ENCODE measurements at regions not wholly inside any gene's neighbourhood (a gene's known extent, or its start where the extent isn't known, plus 50 kb on each side); places are given as distances from the start of the nearest gene placed in this dataset.

DNA sequence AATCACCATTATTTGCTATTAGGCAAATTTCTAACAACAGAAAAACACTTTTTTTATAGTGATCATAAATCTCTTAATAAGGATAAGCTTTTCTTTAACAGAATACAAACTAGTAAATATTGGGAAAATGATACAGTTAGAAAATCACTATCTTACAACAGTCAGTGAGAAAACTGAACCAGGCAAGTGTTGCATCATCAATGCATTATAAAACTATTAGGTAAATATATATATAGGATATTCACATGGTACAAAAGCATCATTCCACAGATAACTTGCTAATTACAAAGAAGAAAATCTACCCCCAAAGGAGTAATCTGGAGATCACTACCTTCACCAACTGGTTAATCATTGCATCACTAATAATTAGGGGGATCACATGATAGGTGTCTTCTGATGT, 652.1 kb downstream of the HACE1 start:
- no peak for DNase-seq (ENCODE audit: low read depth)

DNA sequence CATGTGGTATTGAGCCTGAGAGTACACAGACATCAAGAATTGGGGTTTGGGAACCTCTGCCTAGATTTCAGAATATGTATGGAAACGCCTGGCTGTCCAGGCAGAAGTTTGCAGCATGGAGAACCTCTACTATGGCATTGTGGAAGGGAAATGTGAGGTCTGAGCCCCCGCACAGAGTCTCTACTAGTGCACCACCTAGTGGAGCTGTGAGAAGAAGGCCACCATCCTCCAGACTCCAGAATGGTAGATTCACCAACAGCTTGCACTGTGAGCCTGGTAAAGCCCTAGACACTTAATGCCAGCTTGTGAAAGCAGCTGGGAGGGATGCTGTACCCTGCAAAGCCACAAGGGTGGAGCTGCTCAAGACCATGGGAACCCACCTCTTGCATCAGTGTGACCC, 658.2 kb downstream of the HACE1 start:
- no peak for DNase-seq (ENCODE audit: low read depth)

DNA sequence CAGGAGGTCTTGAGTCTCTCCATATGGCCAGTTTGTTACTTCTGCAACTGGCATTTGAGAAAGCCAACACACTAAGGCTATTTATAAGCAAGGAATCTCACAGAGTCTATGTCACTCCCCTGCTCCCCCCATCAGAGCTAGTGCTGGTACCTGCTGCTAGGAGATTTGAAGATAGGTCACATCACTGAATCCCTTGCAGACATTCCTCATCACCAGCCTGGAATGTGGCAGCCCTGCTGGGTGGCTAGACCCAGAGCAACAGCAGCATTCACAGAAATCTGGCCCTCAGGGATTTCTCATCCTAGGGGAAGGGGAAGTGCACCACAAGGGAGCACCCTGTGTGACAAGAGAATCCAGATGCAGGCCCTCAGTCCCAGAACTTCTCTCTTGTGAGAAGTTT, 672.1 kb downstream of the HACE1 start:
- DNase-seq (ENCODE audit: low read depth) = no peak

DNA sequence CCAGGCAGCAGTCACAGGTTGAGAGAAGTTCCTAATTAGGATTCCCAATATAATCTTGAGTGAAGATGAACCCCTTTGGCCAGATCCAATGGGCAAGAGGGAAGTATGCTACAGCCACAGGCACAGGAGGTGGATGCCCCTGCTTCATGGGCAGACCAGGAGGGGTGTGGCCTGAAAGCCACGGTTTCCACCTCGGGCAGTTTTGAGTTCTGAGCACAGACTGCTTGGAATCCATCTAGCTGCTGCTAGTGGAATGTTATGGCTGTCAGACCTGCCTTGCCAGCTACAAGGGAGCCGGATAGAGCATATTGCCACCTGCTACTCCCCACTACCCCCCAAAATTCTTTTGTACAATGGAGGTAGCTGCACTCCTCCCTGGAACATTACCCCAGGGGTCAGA, 672.9 kb downstream of the HACE1 start:
- no peak for DNase-seq (ENCODE audit: low read depth)

DNA sequence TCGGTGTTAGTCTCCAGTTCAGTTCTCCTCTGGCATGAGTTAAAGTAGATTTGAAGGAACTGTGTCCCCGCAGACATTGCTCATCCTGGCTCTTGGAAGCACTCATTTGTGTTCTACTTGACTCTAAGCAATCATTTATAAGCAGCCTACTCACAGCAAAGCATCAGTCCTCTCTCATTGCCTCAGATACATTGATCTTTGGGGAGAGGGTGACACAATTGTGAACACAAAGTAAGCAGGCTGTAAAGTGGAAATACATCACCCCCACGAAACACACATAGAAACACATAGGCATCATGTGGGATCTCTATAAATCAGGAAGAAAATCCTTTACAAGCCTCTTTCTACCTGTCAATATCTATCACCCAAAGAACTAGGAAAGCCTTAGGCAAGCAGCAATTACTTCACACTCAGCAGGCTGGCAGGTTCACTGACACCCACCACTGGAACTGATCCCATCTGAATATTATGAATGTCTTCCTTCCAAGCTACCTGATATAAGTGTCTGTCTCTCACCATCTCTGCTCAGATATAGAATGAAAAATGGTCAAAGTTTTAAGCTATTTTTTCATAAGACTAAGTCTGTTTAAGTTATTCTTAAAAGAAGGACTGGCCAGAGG, 675.8 kb downstream of the HACE1 start:
- DNase-seq (ENCODE audit: low read depth) = no peak

DNA sequence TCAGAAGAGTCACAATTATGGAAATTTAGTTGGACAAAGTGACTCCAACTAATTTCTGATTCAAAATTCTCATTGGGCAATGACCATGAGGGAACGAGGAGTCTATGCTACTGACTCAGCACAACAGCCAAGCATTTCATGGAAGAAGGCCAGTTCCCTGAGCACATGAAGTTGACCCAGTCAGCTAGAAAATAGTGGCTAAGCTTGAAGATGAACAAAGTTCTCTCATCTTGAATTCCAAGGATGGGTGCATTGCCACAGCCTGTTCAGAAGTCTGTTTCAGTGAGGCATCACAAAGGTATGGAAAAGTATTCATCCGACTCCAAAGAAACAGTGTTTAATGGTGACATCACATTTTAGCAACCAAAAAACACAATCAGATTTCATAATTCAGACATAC, 676.9 kb downstream of the HACE1 start:
- no peak for DNase-seq (ENCODE audit: low read depth)

DNA sequence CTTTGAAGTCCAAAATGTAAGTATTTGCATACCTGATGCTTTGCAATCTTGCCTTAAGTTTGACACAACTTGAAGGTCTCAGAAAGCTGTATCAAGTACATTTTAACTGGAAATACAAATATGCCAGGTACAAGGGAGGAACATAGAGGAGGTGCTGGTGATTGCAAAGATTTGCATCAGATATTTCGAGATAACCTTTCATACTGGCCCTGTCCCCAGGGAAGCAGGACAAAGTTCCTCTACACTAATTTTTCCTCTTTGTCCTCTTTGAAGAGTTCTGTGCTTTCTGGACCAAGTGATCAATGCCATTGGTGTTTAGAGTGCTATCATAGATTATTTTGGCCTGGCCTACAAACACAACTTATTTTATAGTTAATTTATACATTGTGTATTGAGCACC, 686.1 kb downstream of the HACE1 start:
- no peak for DNase-seq (ENCODE audit: low read depth)

DNA sequence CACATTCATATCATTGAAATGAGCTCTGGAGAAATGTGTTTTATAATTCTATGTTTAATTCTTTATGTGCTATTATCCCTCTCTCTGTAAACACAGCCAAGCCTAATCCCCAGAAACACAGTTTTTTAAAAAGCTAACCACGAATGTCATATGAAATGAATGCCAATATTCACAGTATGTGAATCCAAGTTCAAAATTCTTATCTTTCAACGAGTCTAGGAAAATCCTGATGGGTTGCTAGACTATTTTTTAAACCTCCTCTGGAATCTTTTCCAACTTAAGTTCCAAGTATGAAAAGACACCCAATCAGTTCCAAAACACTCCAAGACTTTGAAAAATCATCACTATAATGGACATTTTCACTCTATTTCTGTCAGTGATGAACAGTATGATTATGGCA, 689.3 kb downstream of the HACE1 start:
- no peak for DNase-seq (ENCODE audit: low read depth)

DNA sequence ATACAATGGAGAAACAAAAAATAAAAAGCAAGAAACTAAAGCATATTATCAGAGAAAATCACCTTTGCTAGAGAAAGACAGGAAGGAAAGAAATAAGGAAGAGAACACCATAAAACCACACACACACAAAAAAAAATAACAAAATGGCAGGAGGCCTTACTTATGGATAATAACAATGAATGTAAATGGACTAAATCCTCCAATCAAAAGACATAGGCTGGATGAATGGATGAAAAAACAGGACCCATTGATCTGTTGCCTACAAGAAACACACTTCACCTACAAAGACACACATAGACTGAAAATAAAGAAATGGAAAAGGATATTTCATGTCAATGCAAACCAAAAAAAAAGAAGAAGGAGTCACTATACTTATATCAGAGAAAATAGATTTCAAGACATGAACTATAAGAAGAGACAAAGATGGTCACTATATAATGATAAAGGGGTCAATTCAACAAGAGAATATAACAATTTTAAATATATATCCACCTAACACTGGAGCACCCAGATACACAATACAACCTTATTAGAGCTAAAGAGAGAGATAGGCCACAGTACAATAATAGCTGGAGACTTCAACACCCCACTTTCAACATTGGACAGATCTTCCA, 693.6 kb downstream of the HACE1 start:
- no peak for DNase-seq (ENCODE audit: low read depth)

DNA sequence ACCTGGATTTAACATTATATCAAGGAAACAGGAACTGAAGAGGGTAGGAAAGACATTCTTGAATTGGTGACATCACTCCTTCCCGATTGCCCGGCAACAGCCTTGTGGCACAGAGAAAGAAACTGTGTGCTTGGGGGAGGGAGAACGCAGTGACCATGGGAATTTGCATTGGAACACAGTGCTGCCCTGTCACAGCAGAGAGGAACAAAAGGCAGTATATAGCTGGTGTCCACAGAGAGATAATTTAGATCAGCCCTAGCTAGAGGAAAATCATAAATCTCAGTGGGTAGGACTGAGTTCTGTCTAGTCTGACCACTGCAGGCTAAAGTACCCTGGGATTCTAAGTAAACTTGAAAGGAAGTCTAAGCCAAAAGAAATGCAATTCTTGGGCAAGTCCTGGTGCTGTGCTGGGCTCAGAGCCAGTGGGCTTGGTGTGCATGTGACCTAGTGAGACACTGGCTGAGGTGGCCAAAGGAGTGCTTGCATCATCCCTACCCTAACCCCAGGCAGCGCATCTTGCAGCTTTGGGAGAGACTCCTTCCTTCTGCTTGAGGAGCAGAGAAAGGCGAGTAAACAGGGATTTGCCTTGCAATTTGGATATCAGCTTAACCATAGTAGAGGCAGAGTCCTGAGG, 697.6 kb downstream of the HACE1 start:
- no peak for DNase-seq (ENCODE audit: low read depth)

DNA sequence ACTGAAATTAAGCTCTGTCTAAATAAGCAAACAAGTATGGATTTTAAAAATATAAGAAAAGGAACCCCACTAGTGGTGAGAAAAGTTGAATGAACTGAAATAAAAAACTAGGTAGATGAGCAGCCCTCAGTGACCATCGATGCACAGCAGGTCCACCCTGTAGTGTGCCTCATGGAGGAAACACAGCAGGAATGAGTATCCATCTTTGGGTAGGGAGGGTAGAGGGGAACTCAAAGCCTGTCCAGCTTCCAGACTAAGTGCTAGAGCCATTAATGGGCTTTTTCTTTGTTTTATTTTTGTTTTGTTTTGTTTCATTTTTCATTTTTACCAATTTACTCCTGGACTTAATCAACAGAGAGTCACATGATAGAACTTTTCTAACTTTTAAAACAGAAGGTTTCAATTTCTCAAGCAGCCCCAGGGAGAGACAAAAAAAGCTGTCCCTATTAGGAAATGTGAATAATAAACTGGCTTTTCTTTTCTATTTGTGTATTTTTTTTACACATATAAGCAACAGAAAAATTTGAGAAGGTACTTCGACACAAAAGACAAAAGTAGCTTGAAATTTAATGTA, 700.6 kb downstream of the HACE1 start:
- DNase-seq (ENCODE audit: low read depth) = no peak

DNA sequence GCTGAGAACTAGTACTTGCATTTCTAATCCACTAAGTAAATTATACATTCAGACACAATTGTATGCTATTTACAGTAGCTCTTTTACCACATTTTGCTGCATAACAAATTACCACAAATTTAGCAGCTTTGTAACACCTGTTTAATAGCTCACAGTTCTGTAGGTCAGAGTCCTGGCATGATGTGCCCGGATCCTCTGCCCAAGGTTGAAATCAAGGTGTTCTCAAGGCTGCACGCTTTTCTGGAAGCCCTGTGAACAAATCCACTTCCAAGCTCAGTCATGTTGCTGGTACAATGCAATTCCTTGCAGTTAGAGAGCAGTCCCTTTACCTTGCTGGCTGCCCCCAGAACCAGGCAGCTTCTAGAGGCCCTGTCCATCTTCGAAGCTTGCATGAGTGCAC, 716.0 kb downstream of the HACE1 start:
- DNase-seq (ENCODE audit: low read depth) = no peak

DNA sequence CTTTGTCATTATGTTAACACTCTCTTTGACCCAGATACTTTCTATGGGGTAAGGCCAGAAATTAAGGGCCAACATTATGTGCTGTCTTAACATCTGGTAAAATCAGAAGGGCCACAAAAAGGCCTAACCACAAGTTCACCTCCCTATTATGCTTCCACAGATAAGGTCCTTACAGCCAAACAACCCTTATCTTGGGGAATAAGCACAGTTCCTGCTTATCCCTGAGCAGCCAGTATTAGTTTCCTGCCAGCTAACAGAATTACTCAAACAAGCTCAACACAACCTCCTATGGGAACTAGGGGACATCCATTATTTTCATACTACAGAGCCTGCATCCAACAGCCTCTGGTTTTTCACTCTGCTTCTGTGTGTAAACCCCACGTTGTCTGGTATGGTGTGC, 724.8 kb downstream of the HACE1 start:
- DNase-seq (ENCODE audit: low read depth) = no peak

DNA sequence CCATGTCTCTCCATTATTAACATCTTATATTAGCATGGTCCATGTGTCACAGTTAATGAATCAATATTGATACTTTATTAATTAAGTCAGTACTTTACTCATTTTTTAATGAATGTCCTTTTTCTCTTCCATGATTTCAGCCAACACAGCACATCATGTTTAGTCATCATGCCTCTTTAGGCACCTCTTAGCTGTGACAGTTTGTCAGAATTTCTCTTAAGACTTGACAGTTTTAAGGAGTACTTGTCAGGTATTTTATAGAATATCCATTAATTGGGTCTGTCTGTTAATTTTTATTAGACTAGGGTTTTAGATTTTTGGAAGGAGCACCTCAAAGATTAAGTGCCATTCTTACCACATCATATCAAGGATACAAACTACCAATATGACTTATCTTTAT, 729.4 kb downstream of the HACE1 start:
- DNase-seq (ENCODE audit: low read depth) = no peak

DNA sequence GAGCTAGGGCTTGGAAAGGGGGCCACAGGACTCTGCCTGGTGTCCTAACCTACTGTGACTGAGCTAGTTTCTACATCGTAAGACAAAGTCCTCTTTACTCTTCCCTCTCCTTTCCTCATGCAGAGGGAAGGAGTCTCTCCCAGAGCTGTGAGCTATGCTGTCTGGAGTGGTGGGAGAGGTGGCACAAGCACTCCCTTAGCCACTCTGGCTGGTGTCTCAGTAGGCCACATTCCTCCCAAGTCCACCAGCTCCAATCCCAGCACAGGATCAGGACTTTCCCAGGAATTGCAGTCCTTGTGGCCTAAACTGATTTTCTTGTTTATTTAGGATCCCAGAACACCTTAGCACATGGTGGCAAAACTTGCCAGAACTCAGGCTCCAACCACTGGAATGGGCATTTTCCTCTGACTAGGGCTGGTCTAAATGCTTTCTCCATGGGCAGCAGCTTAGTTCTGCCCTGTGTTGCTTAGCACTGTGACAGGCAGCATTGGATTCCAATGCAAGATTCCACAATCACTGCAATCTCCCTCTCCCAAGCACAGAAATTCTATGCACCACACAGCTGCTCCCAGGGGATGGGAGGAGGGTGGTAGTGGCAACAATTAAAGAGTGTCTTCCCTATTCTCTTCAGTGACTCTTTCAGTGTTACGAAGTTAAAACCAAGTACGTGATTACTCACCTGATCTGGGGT, 733.3 kb downstream of the HACE1 start:
- no peak for DNase-seq (ENCODE audit: low read depth)

DNA sequence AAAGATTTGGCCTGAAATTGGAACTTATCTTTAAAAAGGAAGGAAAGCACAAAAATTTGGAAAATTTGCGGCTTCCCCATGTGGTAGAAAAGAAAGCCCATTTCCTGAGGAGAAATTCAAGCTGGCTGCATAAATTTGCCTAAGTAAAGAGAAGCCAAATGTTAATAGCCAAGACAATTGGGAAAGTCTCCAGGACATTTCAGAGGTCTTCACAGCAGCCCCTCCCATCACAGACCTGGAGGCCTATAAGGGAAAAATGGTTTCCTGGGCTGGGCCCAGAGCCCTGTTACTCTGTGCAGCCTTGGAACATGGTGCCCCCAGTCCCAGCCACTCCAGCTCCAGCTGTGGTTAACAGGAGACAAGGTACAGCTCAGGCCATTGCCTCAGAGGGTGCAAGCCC, 736.5 kb downstream of the HACE1 start:
- no peak for DNase-seq (ENCODE audit: low read depth)

DNA sequence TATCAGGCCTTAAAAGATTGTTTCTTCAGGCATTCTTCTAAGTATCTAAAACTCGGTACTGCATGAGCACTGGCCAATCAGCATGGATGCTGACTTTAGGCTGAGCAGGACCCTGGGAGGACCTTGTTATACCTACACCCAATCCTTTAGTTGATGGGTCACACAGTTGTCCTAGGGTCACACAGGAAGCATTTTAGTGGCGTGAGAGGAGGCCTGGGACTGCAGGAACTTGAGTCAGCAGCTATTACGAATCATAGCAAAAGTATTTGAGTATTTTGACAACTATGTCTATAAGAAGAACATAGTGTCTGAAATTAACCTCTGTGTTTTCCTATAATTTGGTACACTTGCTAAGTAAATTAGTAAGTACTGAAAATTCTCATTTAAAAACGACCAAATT, 741.4 kb downstream of the HACE1 start:
- DNase-seq (ENCODE audit: low read depth) = no peak

DNA sequence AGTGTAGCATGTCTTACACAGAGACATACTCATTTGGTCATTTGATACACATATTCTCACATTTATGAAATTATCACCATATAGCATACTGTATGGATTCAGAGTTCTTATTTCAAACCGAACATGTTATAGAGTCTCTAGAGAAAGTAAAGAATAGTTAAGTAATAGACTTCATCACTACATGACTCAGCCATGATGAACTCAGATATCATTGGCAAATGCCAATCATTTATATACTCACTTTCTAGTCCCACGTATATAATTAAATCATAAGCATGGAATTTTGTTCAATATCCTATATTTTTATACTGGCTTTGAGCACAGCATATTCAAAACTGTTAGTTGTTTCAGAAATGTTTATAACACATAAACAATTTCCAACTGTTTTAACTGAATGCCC, 749.9 kb downstream of the HACE1 start:
- DNase-seq (ENCODE audit: low read depth) = no peak

DNA sequence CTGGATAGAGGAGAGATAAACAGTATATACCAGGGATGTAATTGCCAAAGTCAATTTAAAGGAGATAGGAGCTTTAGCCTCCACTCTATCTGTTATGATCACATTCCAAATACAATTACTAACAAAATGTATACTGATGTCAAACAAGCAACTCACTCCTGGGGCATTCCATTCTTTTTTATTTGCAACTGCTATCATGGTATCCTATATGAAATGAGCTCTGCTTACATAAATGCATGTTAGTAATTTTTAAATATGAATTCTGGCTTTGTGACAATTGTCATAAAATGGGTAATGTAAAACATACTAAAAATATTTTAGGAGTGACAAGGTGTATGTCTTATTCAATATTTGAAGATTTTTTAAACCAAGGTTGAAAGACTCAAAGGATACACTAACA, 751.1 kb downstream of the HACE1 start:
- DNase-seq (ENCODE audit: low read depth) = no peak

DNA sequence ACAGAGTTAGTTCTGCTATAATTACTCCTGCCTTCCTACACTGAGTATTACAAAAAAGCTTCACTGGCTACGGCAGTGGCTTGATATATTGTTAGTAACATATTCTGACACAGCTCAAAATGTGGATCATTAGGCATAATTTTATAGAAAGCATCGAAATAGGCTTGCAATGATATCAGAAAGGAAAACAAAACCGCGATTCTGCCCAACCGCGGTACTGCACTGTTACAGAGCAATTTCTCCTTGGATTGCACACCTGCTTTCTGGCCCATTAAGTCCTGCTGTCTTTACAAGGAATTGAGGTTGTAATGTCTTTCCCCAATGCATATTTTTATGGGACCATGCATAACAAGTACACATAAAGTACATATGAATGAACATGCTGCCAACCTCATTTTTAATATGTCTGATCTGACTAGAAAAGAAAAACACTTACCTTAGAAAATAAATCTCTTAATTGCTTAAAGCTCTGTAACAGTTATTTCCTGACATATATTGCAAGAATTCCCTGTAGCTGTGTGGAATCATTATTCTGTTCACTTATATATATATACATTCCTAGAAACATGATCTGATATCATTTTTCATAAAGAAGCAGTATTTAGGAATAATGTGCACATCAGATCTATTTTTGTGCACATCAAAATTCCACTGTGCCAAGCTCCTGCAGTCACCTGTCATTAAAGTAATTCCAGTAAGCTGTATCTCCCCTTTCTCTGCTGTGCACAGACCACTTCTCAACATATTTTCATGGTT, 763.9 kb downstream of the HACE1 start:
- DNase-seq (ENCODE audit: low read depth) = no peak

DNA sequence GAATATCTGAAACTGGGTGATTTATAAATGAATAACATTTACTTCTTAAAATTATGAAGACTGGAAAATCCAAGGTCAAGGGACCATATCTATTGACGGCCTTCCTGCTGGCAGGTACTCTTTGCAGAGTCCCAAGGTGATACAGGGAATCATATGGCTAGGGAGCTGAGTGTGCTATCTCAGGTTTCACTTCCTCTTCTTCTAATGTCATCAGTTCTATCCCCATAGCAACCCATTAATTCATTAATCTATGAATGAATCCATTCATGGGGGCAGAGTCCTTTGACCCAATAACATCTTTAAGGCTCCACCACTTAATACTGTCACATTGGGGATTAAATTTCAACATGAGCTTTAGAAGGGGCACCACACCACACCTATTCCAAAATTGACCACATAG, 772.0 kb downstream of the HACE1 start:
- no peak for DNase-seq (ENCODE audit: low read depth)

DNA sequence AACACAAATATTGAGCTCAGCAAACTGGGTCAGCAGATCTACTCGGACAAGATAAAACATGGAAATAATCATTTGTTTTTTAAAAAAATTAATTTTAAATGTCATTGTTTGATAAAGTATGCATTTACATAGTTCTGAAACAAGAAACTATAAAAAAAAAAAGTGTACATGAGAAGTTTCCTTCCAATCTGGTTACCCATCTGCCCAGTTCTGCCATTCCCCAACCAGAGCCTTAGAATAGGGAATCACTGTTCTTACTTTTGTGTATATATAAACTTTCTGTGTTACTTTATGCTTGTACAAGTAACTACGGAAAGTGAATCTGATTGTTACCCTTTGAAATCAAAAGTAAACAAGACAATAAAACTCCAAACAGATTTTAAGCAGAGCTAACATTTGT, 791.4 kb downstream of the HACE1 start:
- no peak for DNase-seq (ENCODE audit: low read depth)

All from stimulated activated CD8-positive, alpha-beta memory T cell treated with anti-CD3 and anti-CD28 coated beads, Interleukin-15, amount 100 ng/mL, for 1 hour (primary cell).